ENCODE measurements at regions not wholly inside any gene's neighbourhood (a gene's known extent, or its start where the extent isn't known, plus 50 kb on each side); places are given as distances from the start of the nearest gene placed in this dataset.

DNA sequence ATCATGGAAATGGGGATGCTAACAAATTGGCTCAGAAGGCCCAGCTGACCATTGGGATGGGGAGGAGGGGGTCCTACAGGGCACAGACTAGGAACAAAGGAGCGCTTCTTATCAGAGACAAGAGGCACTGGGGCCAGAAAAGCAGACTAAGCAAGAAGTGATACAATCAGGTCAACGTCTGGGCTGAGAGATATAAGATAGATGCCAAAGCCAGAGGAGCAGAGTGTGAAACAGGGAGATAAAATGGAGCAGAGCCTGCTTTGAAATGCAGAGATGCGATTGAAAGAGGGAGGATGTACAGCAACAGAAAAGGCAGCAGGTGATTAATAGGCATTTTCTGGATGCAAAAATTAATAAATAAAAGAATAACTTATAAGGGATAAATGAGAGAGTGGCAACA, 127.5 kb upstream of the SAMSN1 start (continued):
- TF ChIP-seq HMGN3 (IDR thresholded peaks at IDR 0.05; ENCODE audit: borderline replicate concordance, extremely low read depth, insufficient read length, low read depth, low read length) (no peak), SIRT6 (IDR thresholded peaks at IDR 0.05; ENCODE audit: low read depth, low read length) (no peak), LEF1 (IDR thresholded peaks at IDR 0.05) (peak; percentile 33; the same call in 1 of the 2 replicates), RHOXF2B (CRISPR knock-in tag; conservative IDR thresholded peaks at IDR 0.05) (no peak), EGR1 (conservative IDR thresholded peaks at IDR 0.05) (no peak), ZNF23 (CRISPR knock-in tag; IDR thresholded peaks at IDR 0.05) (no peak), ZBTB1 (CRISPR knock-in tag; IDR thresholded peaks at IDR 0.05; ENCODE audit: borderline replicate concordance, low read depth) (no peak), ZNF3 (CRISPR knock-in tag; IDR thresholded peaks at IDR 0.05) (no peak), FOSL1 (tag; conservative IDR thresholded peaks at IDR 0.05) (peak; percentile 54; the same call in 1 of the 2 replicates), ETV6 (IDR thresholded peaks at IDR 0.05; ENCODE audit: borderline replicate concordance in 1 of 2, low read depth in 2 of 2, low read length in 1 of 2) (no peak), ETV6 (CRISPR knock-in tag; IDR thresholded peaks at IDR 0.05; ENCODE audit: borderline replicate concordance) (no peak), ZNF584 (CRISPR knock-in tag; IDR thresholded peaks at IDR 0.05; ENCODE audit: low read depth) (0 out of 2 replicates have a peak, but pooled peaks have one; percentile 36), NR4A1 (CRISPR knock-in tag; IDR thresholded peaks at IDR 0.05) (no peak), NR4A1 (tag; IDR thresholded peaks at IDR 0.05) (0 out of 2 replicates have a peak, but pooled peaks have one; percentile 67), MTA2 (IDR thresholded peaks at IDR 0.05; ENCODE audit: low read depth) (peak; percentile 88), RUNX1 (IDR thresholded peaks at IDR 0.05; ENCODE audit: low read depth) (no peak), PPARD (CRISPR knock-in tag; IDR thresholded peaks at IDR 0.05) (no peak), ZNF696 (CRISPR knock-in tag; conservative IDR thresholded peaks at IDR 0.05) (no peak), BRD9 (IDR thresholded peaks at IDR 0.05; ENCODE audit: low read depth, partially characterized antibody) (no peak), ZNF239 (CRISPR knock-in tag; IDR thresholded peaks at IDR 0.05) (0 out of 2 replicates have a peak, but pooled peaks have one; percentile 26), RBM14 (IDR thresholded peaks at IDR 0.05; ENCODE audit: borderline replicate concordance, insufficient read depth, low read depth, low read length) (no peak)
- TF ChIP-seq, protein P1, sequence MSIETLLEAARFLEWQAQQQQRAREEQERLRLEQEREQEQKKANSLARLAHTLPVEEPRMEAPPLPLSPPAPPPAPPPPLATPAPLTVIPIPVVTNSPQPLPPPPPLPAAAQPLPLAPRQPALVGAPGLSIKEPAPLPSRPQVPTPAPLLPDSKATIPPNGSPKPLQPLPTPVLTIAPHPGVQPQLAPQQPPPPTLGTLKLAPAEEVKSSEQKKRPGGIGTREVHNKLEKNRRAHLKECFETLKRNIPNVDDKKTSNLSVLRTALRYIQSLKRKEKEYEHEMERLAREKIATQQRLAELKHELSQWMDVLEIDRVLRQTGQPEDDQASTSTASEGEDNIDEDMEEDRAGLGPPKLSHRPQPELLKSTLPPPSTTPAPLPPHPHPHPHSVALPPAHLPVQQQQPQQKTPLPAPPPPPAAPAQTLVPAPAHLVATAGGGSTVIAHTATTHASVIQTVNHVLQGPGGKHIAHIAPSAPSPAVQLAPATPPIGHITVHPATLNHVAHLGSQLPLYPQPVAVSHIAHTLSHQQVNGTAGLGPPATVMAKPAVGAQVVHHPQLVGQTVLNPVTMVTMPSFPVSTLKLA (conservative IDR thresholded peaks at IDR 0.05), result no peak
- TF ChIP-seq, protein P2, sequence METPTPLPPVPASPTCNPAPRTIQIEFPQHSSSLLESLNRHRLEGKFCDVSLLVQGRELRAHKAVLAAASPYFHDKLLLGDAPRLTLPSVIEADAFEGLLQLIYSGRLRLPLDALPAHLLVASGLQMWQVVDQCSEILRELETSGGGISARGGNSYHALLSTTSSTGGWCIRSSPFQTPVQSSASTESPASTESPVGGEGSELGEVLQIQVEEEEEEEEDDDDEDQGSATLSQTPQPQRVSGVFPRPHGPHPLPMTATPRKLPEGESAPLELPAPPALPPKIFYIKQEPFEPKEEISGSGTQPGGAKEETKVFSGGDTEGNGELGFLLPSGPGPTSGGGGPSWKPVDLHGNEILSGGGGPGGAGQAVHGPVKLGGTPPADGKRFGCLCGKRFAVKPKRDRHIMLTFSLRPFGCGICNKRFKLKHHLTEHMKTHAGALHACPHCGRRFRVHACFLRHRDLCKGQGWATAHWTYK (CRISPR knock-in tag; IDR thresholded peaks at IDR 0.05), result peak; percentile 53; the same call in 1 of the 2 replicates
- TF ChIP-seq, protein P3, sequence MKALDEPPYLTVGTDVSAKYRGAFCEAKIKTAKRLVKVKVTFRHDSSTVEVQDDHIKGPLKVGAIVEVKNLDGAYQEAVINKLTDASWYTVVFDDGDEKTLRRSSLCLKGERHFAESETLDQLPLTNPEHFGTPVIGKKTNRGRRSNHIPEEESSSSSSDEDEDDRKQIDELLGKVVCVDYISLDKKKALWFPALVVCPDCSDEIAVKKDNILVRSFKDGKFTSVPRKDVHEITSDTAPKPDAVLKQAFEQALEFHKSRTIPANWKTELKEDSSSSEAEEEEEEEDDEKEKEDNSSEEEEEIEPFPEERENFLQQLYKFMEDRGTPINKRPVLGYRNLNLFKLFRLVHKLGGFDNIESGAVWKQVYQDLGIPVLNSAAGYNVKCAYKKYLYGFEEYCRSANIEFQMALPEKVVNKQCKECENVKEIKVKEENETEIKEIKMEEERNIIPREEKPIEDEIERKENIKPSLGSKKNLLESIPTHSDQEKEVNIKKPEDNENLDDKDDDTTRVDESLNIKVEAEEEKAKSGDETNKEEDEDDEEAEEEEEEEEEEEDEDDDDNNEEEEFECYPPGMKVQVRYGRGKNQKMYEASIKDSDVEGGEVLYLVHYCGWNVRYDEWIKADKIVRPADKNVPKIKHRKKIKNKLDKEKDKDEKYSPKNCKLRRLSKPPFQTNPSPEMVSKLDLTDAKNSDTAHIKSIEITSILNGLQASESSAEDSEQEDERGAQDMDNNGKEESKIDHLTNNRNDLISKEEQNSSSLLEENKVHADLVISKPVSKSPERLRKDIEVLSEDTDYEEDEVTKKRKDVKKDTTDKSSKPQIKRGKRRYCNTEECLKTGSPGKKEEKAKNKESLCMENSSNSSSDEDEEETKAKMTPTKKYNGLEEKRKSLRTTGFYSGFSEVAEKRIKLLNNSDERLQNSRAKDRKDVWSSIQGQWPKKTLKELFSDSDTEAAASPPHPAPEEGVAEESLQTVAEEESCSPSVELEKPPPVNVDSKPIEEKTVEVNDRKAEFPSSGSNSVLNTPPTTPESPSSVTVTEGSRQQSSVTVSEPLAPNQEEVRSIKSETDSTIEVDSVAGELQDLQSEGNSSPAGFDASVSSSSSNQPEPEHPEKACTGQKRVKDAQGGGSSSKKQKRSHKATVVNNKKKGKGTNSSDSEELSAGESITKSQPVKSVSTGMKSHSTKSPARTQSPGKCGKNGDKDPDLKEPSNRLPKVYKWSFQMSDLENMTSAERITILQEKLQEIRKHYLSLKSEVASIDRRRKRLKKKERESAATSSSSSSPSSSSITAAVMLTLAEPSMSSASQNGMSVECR (CRISPR knock-in tag; IDR thresholded peaks at IDR 0.05), result no peak

All from K562 (cell line).